ENCODE measurements at regions not wholly inside any gene's neighbourhood (a gene's known extent, or its start where the extent isn't known, plus 50 kb on each side); places are given as distances from the start of the nearest gene placed in this dataset.

- FAIRE-seq, result no peak
These were observed 71.2 kb upstream of the IL6 start for GRCh38 chr7:22655781-22656180.

GRCh38 chr7:22654831-22655230, 72.2 kb upstream of the IL6 start:
- no peak for FAIRE-seq

- FAIRE-seq, result no peak
These were observed 73.0 kb upstream of the IL6 start for GRCh38 chr7:22653951-22654350.

- FAIRE-seq, result no peak
These were observed 75.3 kb upstream of the IL6 start for GRCh38 chr7:22651534-22652243.

GRCh38 chr7:22651036-22651435, 76.0 kb upstream of the IL6 start:
- no peak for FAIRE-seq

GRCh38 chr7:22649686-22650085, 77.3 kb upstream of the IL6 start:
- FAIRE-seq, result no peak

- no peak for FAIRE-seq
These were observed 79.3 kb upstream of the IL6 start for GRCh38 chr7:22647451-22648257.

- no peak for FAIRE-seq
These were observed 81.4 kb upstream of the IL6 start for GRCh38 chr7:22645418-22646181.

- no peak for FAIRE-seq
These were observed 84.5 kb upstream of the IL6 start for GRCh38 chr7:22642454-22642853.

- no peak for FAIRE-seq
These were observed 86.7 kb upstream of the IL6 start for GRCh38 chr7:22640269-22640668.

- FAIRE-seq, result no peak
These were observed 87.6 kb upstream of the IL6 start for GRCh38 chr7:22639396-22639795.

- no peak for FAIRE-seq
These were observed 91.7 kb upstream of the IL6 start for GRCh38 chr7:22635349-22635748.

- FAIRE-seq, result no peak
These were observed 93.0 kb upstream of the IL6 start for GRCh38 chr7:22633954-22634474.

- no peak for FAIRE-seq
These were observed 93.6 kb upstream of the IL6 start for GRCh38 chr7:22633286-22633953.

- no peak for FAIRE-seq
These were observed 94.3 kb upstream of the IL6 start for GRCh38 chr7:22632674-22633073.

- FAIRE-seq, result no peak
These were observed 95.3 kb upstream of the IL6 start for GRCh38 chr7:22631730-22632129.

- no peak for FAIRE-seq
These were observed 96.9 kb upstream of the IL6 start for GRCh38 chr7:22630069-22630468.

- no peak for FAIRE-seq
These were observed 97.9 kb upstream of the IL6 start for GRCh38 chr7:22629056-22629455.

GRCh38 chr7:22628112-22628511, 98.9 kb upstream of the IL6 start:
- no peak for FAIRE-seq

- FAIRE-seq, result no peak
These were observed 99.9 kb upstream of the IL6 start for GRCh38 chr7:22627136-22627535.

GRCh38 chr7:22625251-22625650, 101.7 kb upstream of the IL6 start:
- no peak for FAIRE-seq

GRCh38 chr7:22624781-22625180, 102.2 kb upstream of the IL6 start:
- no peak for FAIRE-seq
